ENCODE measurements at regions not wholly inside any gene's neighbourhood (a gene's known extent, or its start where the extent isn't known, plus 50 kb on each side); places are given as distances from the start of the nearest gene placed in this dataset.

GRCh38 chr6:15152700-15153099, 93.2 kb upstream of the JARID2 start:
- ChIA-PET SMC1A (ENCODE audit: uncharacterized antibody, unreplicated experiment) (interaction anchor here (1.4 kb wide), 2 partner anchors 18 to 249 kb away, joined by 3 read pairs; no protein-coding TSS in a partner anchor), CTCF (no interaction called here), POLR2A (no interaction called here), RAD21 (ENCODE audit: unreplicated experiment) (no interaction called here)
- ATAC-seq (no peak), DNase-seq (ENCODE audit: low read depth, low spot score) (no peak), FAIRE-seq (no peak)
- 94% methylated on average over 2 of the region's 2 CpGs for WGBS (ENCODE audit: insufficient coverage, insufficient replicate concordance, low lambda C conversion rate, missing lambda C conversion rate)
- H3K27me3 ChIP-seq (replicated peaks in 1 of 2; ENCODE audit: control insufficient read depth in 2 of 2, insufficient read depth in 2 of 2, low read length in 1 of 2) = no peaks in the 10 kb centered on the region
- H3K27ac ChIP-seq (ENCODE audit: control insufficient read depth, insufficient read depth) = no peak overlapping the region
- H3K79me2 ChIP-seq (ENCODE audit: control insufficient read depth, insufficient read depth, low read length) = no peaks in the 10 kb centered on the region
- no peaks in the 10 kb centered on the region for H3K36me3 ChIP-seq (ENCODE audit: control insufficient read depth in 2 of 2, insufficient read depth in 2 of 2, low read length in 1 of 2)
- H3K9me3 ChIP-seq (replicated peaks; ENCODE audit: control insufficient read depth, insufficient read depth, low read length) = no peaks in the 10 kb centered on the region
- H3K9ac ChIP-seq (ENCODE audit: control insufficient read depth, insufficient read depth, low read length) = no peak overlapping the region
- TF ChIP-seq SREBF1 (IDR thresholded peaks at IDR 0.05; ENCODE audit: low read length) = no peak
- H3K4me3 ChIP-seq = no peak overlapping the region
- no peaks in the 10 kb centered on the region for H4K20me1 ChIP-seq (ENCODE audit: control insufficient read depth, insufficient read depth)
- H3K4me2 ChIP-seq (ENCODE audit: control insufficient read depth, insufficient read depth) = no peak overlapping the region
- intact Hi-C loops (cut with micrococcal nuclease; ENCODE audit: unreplicated experiment) (loop anchor here (5.0 to 10.0 kb wide), 2 partner anchors 95 to 418 kb away; partner anchors contain the start of gene JARID2), in situ Hi-C loops (cut with MboI) (no loop called here)
- H2AFZ ChIP-seq (ENCODE audit: control insufficient read depth, low read depth, low read length) = no peak overlapping the region
- BruUV-seq (replicated peaks) = no TSS peak
- peaks cover 14% of the 10 kb centered on the region for H3K4me1 ChIP-seq (ENCODE audit: control insufficient read depth, insufficient read depth, low read length)

GRCh38 chr6:15153191-15153590, 92.7 kb upstream of the JARID2 start:
- intact Hi-C loops (cut with micrococcal nuclease; ENCODE audit: unreplicated experiment) = loop anchor here (5.0 to 10.0 kb wide), 2 partner anchors 94 to 418 kb away; partner anchors contain the start of gene JARID2
- no peak for ATAC-seq
- in situ Hi-C loops (cut with MboI) = no loop called here
- Histone ChIP-seq H3K27ac (ENCODE audit: control insufficient read depth, insufficient read depth) (no peak overlapping the region), H4K20me1 (ENCODE audit: control insufficient read depth, insufficient read depth) (no peaks in the 10 kb centered on the region), H3K4me3 (no peak overlapping the region), H3K4me1 (ENCODE audit: control insufficient read depth, insufficient read depth, low read length) (peaks cover 14% of the 10 kb centered on the region), H2AFZ (ENCODE audit: control insufficient read depth, low read depth, low read length) (no peak overlapping the region), H3K9ac (ENCODE audit: control insufficient read depth, insufficient read depth, low read length) (no peak overlapping the region), H3K4me2 (ENCODE audit: control insufficient read depth, insufficient read depth) (no peak overlapping the region), H3K79me2 (ENCODE audit: control insufficient read depth, insufficient read depth, low read length) (no peaks in the 10 kb centered on the region), H3K27me3 (replicated peaks in 1 of 2; ENCODE audit: control insufficient read depth in 2 of 2, insufficient read depth in 2 of 2, low read length in 1 of 2) (no peaks in the 10 kb centered on the region), H3K36me3 (ENCODE audit: control insufficient read depth in 2 of 2, insufficient read depth in 2 of 2, low read length in 1 of 2) (no peaks in the 10 kb centered on the region), H3K9me3 (replicated peaks; ENCODE audit: control insufficient read depth, insufficient read depth, low read length) (no peaks in the 10 kb centered on the region)
- no peak for DNase-seq (ENCODE audit: low read depth, low spot score)
- BruUV-seq (replicated peaks) = no TSS peak
- RAD21 ChIA-PET (ENCODE audit: unreplicated experiment) = no interaction called here
- POLR2A ChIA-PET = no interaction called here
- CTCF ChIA-PET = no interaction called here
- SMC1A ChIA-PET (ENCODE audit: uncharacterized antibody, unreplicated experiment) = interaction anchor here (1.4 kb wide), 2 partner anchors 17 to 248 kb away, joined by 3 read pairs; no protein-coding TSS in a partner anchor
- TF ChIP-seq IRF4 (IDR thresholded peaks at IDR 0.05; ENCODE audit: low read depth, low read length) (no peak), IKZF2 (IDR thresholded peaks at IDR 0.05) (no peak), MYC (IDR thresholded peaks at IDR 0.05; ENCODE audit: insufficient read depth, insufficient read length, insufficient replicate concordance, low read length, severe bottlenecking) (no peak), EZH2 (IDR thresholded peaks at IDR 0.05; ENCODE audit: borderline replicate concordance, control insufficient read depth, low read depth, low read length) (no peak), ZNF274 (IDR thresholded peaks at IDR 0.05; ENCODE audit: insufficient read depth, insufficient read length) (no peak), HCFC1 (IDR thresholded peaks at IDR 0.05; ENCODE audit: low read length) (no peak), ATF7 (IDR thresholded peaks at IDR 0.05; ENCODE audit: low read depth) (no peak), CHD2 (IDR thresholded peaks at IDR 0.05; ENCODE audit: borderline replicate concordance, low read depth, low read length) (no peak), SMARCA5 (IDR thresholded peaks at IDR 0.05) (no peak), ZNF24 (IDR thresholded peaks at IDR 0.05) (no peak), SUZ12 (IDR thresholded peaks at IDR 0.05; ENCODE audit: unreplicated experiment) (no peak), HDAC2 (IDR thresholded peaks at IDR 0.05) (no peak), NRF1 (conservative IDR thresholded peaks at IDR 0.05; ENCODE audit: low read depth, low read length) (no peak), NFXL1 (IDR thresholded peaks at IDR 0.05; ENCODE audit: borderline replicate concordance) (no peak), BMI1 (IDR thresholded peaks at IDR 0.05; ENCODE audit: borderline replicate concordance) (no peak)
- TF ChIP-seq, protein P1, sequence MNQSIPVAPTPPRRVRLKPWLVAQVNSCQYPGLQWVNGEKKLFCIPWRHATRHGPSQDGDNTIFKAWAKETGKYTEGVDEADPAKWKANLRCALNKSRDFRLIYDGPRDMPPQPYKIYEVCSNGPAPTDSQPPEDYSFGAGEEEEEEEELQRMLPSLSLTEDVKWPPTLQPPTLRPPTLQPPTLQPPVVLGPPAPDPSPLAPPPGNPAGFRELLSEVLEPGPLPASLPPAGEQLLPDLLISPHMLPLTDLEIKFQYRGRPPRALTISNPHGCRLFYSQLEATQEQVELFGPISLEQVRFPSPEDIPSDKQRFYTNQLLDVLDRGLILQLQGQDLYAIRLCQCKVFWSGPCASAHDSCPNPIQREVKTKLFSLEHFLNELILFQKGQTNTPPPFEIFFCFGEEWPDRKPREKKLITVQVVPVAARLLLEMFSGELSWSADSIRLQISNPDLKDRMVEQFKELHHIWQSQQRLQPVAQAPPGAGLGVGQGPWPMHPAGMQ (IDR thresholded peaks at IDR 0.05; ENCODE audit: borderline replicate concordance) = no peak
- TF ChIP-seq, protein P2, sequence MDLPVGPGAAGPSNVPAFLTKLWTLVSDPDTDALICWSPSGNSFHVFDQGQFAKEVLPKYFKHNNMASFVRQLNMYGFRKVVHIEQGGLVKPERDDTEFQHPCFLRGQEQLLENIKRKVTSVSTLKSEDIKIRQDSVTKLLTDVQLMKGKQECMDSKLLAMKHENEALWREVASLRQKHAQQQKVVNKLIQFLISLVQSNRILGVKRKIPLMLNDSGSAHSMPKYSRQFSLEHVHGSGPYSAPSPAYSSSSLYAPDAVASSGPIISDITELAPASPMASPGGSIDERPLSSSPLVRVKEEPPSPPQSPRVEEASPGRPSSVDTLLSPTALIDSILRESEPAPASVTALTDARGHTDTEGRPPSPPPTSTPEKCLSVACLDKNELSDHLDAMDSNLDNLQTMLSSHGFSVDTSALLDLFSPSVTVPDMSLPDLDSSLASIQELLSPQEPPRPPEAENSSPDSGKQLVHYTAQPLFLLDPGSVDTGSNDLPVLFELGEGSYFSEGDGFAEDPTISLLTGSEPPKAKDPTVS (IDR thresholded peaks at IDR 0.05; ENCODE audit: low read depth, low read length) = no peak
- FAIRE-seq = no peak
- WGBS (ENCODE audit: insufficient coverage, insufficient replicate concordance, low lambda C conversion rate, missing lambda C conversion rate) = 86% methylated on average over 7 of the region's 7 CpGs

All from GM12878 (cell line).